GM12801 (cell line): ENCODE measurements at regions not wholly inside any gene's neighbourhood (a gene's known extent, or its start where the extent isn't known, plus 50 kb on each side); places are given as distances from the start of the nearest gene placed in this dataset.

Experiments
- TF ChIP-seq, protein P1 (sequence below): IDR thresholded peaks from one replicate; pipeline ENCODE4 v1.5.1; 2011; ENCODE audit warnings: control low read depth; ENCODE audit not compliant: insufficient read length; ENCODE audit errors: extremely low read depth

DNA sequence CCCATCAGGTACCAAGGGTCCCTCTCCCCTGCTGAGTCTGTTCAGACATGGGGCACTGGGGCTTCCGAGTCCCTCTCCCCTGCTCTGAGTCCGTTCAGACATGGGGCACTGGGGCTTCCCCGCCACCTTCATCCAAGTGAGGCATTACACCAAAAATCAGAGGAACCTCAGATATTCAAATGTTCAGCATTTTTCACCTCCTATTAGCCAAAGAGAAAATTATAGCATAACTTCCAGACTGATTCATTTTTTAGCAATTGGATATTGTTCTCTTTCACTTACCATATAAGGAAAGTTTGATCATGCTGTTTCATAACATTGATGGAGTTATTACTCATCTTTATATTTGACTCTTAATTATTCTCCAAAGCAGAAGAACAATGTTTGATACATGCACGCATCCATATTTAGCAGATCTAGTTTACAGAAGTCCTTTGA is 213.9 kb downstream of the MTHFS start:
- TF ChIP-seq, protein P1, sequence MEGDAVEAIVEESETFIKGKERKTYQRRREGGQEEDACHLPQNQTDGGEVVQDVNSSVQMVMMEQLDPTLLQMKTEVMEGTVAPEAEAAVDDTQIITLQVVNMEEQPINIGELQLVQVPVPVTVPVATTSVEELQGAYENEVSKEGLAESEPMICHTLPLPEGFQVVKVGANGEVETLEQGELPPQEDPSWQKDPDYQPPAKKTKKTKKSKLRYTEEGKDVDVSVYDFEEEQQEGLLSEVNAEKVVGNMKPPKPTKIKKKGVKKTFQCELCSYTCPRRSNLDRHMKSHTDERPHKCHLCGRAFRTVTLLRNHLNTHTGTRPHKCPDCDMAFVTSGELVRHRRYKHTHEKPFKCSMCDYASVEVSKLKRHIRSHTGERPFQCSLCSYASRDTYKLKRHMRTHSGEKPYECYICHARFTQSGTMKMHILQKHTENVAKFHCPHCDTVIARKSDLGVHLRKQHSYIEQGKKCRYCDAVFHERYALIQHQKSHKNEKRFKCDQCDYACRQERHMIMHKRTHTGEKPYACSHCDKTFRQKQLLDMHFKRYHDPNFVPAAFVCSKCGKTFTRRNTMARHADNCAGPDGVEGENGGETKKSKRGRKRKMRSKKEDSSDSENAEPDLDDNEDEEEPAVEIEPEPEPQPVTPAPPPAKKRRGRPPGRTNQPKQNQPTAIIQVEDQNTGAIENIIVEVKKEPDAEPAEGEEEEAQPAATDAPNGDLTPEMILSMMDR, result no peak

DNA sequence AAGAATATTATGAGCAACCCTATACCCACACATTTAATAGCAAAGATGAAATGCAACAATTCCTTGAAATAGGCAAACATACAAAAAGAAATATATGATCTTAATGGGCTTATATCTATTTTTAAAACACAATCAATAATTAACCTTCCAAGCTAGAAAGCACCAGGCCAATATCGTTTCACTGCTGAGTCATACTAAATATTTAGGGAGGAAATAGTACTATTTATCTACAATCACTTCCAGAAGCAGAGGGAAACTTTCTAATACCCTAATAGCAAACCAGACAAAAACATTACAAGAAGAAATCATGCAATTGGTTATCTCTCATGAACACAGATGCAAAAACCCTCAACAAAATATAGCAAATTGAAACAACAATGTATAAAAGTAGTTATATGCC is 207.8 kb downstream of the MTHFS start:
- TF ChIP-seq, protein P1, result no peak

DNA sequence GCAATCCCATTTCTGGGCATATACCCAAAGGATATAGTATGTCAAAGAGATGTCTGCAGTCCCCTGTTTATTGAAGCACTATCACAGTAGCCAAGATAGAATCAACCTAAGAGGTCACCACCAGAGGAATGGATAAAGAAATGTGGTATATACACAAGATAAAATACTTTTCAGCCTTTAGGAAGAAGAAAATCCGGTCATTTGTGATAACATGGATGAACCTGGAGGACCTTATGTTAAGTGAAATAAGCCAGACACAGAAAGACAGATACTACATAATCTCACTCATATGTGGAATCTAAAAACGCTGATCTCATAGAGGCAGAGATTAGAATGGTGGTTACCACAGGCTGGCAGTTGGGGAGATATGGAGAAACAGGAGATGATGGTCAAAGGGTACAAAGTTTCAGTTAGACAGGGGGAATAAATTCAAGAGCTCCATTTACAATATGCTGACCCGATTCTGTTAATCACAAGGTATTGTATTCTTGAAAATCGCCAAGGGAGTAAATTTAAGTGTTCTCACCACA is 195.8 kb downstream of the MTHFS start:
- TF ChIP-seq, protein P1, result no peak

DNA sequence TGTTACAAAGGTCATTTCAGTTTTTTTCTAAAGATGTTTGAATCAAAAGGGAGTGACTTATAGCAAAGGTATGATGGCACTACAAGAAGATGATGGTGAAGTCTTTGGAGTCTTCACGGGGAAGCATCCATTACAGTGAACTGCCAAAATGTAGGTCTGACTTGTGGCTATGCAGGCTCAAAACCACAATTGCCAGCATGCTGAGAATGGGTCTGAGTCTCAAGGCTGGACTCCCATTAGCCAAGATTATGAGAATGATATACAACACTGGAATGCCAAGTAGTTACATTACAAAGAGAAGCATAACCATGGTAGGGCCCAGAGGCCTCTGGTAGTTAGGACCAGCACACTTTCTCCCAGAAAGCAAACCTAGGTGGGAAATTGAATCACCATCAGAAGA is 194.2 kb downstream of the MTHFS start:
- TF ChIP-seq, protein P1, result no peak

DNA sequence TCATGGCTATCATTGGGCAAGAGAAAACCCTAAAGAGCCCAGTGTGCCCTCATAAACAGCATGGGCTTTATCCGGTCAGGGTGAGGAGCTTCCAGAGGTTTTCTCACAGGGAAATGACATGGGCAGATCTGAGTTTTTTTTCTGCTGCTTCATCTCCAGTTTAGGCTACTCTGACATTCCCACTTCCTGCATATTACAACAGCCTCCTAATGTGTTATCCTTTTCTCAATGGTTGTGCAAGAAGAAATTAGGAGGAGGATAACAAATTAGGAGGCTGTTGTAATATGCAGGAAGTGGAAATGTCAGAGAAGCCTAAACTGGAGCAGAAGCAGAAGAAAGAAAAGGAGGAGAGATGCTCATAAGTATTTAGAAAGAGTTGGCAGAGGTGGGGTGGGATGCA is 175.6 kb downstream of the MTHFS start:
- TF ChIP-seq, protein P1, result no peak

DNA sequence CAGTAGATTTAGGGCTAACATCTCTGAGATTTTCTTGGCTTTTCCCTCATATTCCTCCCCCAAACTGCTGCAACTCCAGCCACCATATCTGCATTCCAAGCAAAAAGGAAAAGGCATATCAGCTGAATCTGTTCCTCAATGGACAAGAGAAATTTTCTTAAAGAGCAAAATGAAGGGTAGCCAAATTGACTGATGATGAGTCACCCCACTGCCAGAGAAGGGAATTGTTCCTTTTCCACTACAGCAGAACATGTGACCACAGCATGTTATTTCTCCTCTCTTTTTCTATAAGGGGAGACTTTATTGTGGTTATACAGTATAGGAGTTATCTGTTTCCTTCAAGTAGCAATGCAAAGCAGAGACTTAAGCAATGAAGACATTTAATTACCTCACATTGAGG is 172.5 kb downstream of the MTHFS start:
- TF ChIP-seq, protein P1, result no peak

DNA sequence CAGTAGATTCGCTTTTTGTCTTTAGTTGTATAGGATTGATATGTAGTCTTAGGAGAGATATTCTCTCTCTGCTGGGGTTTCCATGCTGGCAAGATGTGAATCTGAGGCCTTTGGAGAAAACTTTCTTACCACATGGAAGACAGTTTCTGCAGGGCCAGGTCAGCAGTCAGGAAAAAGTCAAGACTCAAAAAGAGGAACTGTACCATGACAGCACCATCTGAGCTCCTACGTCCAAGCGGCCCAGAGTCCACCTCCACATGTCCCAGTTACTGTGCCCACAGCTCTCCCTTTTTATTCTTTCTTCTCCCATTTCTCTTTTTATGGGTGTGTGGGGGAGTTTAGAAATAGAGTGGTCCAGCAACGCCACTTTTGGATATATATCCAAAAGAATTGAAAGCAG is 172.0 kb downstream of the MTHFS start:
- TF ChIP-seq, protein P1, result no peak
